IMR-90 (cell line): ENCODE measurements at regions not wholly inside any gene's neighbourhood (a gene's known extent, or its start where the extent isn't known, plus 50 kb on each side); places are given as distances from the start of the nearest gene placed in this dataset.

Experiments
- BHLHE40 ChIP-seq: fragments of 150-350 bp; IDR thresholded peaks from 2 replicates; pipeline ENCODE4 v1.6.1; 2016; ENCODE audit warnings: mild to moderate bottlenecking, low read depth, low read length
- CEBPB ChIP-seq: IDR thresholded peaks from 2 replicates; pipeline ENCODE4 v1.6.1; 2012; ENCODE audit warnings: low read depth, low read length, improper control_type of control experiment
- MAZ ChIP-seq: IDR thresholded peaks from 2 replicates; pipeline ENCODE4 v1.6.1; 2012; ENCODE audit warnings: low read depth, mild to moderate bottlenecking, low read length, improper control_type of control experiment, moderate library complexity, borderline replicate concordance
- NFE2L2 ChIP-seq: fragments of 150-350 bp; IDR thresholded peaks from 2 replicates; pipeline ENCODE4 v1.6.1; 2016; ENCODE audit warnings: low read depth, mild to moderate bottlenecking, low read length
- POLR2A ChIP-seq: IDR thresholded peaks from 2 replicates; pipeline ENCODE4 v1.6.1; 2012; ENCODE audit warnings: mild to moderate bottlenecking, low read depth, low read length
- RAD21 ChIP-seq: IDR thresholded peaks from 2 replicates; pipeline ENCODE4 v1.6.1; 2012; ENCODE audit warnings: low read length, improper control_type of control experiment
- RFX5 ChIP-seq: IDR thresholded peaks from 2 replicates; pipeline ENCODE4 v1.8.0; 2012; ENCODE audit warnings: low read depth, mild to moderate bottlenecking, low read length, moderate library complexity
- SMC3 ChIP-seq: fragments of 150-350 bp; IDR thresholded peaks from 2 replicates; pipeline ENCODE4 v1.6.1; 2016; ENCODE audit warnings: low read depth, mild to moderate bottlenecking, antibody characterized with exemption, low read length, moderate library complexity
- TF ChIP-seq, protein P1 (sequence below): conservative IDR thresholded peaks from 2 replicates; pipeline ENCODE4 v1.5.1; 2012; ENCODE audit warnings: mild to moderate bottlenecking, low read depth, low read length, improper control_type of control experiment
- TF ChIP-seq, protein P2 (sequence below): fragments of 150-350 bp; IDR thresholded peaks from 2 replicates; pipeline ENCODE4 v1.6.1; 2016; ENCODE audit warnings: low read depth, mild to moderate bottlenecking, low read length, moderate library complexity, borderline replicate concordance

DNA sequence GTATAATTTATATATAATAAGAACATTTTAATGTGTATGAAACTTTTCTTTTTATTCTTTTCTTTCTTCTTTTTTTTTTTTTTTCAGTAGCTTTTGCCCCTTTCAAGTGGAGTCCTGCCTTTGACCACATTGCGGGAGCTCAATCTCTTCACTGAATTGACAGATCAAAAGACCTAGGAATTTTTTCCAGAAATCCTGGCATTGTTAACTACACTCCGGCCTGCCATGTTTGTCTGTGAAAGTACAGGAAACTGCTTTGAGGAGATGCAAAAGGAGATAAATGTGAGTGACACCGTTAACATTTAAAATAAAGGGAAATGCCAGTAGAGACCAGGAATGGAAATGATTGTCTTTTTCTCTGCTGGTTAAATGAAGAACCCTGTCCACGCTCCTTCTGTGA lies 159.3 kb upstream of the VCX3A start:
- TF ChIP-seq POLR2A (no peak), RFX5 (no peak), BHLHE40 (no peak), NFE2L2 (no peak), RAD21 (no peak), MAZ (no peak), CEBPB (no peak), SMC3 (no peak)
- TF ChIP-seq, protein P1, sequence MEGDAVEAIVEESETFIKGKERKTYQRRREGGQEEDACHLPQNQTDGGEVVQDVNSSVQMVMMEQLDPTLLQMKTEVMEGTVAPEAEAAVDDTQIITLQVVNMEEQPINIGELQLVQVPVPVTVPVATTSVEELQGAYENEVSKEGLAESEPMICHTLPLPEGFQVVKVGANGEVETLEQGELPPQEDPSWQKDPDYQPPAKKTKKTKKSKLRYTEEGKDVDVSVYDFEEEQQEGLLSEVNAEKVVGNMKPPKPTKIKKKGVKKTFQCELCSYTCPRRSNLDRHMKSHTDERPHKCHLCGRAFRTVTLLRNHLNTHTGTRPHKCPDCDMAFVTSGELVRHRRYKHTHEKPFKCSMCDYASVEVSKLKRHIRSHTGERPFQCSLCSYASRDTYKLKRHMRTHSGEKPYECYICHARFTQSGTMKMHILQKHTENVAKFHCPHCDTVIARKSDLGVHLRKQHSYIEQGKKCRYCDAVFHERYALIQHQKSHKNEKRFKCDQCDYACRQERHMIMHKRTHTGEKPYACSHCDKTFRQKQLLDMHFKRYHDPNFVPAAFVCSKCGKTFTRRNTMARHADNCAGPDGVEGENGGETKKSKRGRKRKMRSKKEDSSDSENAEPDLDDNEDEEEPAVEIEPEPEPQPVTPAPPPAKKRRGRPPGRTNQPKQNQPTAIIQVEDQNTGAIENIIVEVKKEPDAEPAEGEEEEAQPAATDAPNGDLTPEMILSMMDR = no peak
- TF ChIP-seq, protein P2, sequence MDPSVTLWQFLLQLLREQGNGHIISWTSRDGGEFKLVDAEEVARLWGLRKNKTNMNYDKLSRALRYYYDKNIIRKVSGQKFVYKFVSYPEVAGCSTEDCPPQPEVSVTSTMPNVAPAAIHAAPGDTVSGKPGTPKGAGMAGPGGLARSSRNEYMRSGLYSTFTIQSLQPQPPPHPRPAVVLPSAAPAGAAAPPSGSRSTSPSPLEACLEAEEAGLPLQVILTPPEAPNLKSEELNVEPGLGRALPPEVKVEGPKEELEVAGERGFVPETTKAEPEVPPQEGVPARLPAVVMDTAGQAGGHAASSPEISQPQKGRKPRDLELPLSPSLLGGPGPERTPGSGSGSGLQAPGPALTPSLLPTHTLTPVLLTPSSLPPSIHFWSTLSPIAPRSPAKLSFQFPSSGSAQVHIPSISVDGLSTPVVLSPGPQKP = no peak
